HepG2 (cell line): ENCODE measurements at regions not wholly inside any gene's neighbourhood (a gene's known extent, or its start where the extent isn't known, plus 50 kb on each side); places are given as distances from the start of the nearest gene placed in this dataset.

ENCODE experiments used
- BRD4 ChIP-seq: sonication (generic); formaldehyde crosslinking; IDR thresholded peaks from 2 replicates; pipeline ENCODE4 v1.4.0; 2020; ENCODE audit warnings: missing genetic modification reagents
- CREB1 ChIP-seq, 2 experiments: fragments of 450-650 bp in 1 of 2; IDR thresholded peaks; 2 replicates each; pipeline ENCODE4 v1.6.1; 2016 to 2017; ENCODE audit warnings: control low read depth in 1 of 2, mild to moderate bottlenecking in 1 of 2, missing compliant biosample characterization in 1 of 2, missing genetic modification characterization in 1 of 2
- CTCF ChIP-seq: sonication (generic); formaldehyde crosslinking; IDR thresholded peaks from 2 replicates; pipeline ENCODE4 v1.5.0; 2020; ENCODE audit warnings: mild to moderate bottlenecking, missing genetic modification reagents, moderate library complexity
- SMYD3 ChIP-seq: sonication (generic); formaldehyde crosslinking; IDR thresholded peaks from 2 replicates; pipeline ENCODE4 v1.8.1; 2023; ENCODE audit warnings: mild to moderate bottlenecking, missing genetic modification reagents
- SP2 ChIP-seq: sonication (generic); formaldehyde crosslinking; IDR thresholded peaks from 2 replicates; pipeline ENCODE4 v1.5.1; 2020; ENCODE audit warnings: mild to moderate bottlenecking, missing genetic modification reagents
- TCF7 ChIP-seq: sonication (generic); IDR thresholded peaks from 2 replicates; pipeline ENCODE4 v1.6.1; 2016; ENCODE audit warnings: antibody characterized with exemption, low read depth
- TFDP1 ChIP-seq: IDR thresholded peaks from 2 replicates; pipeline ENCODE4 v1.6.1; 2016; ENCODE audit warnings: missing compliant biosample characterization, missing genetic modification reagents, borderline replicate concordance
- ZFP90 ChIP-seq: sonication (generic); formaldehyde crosslinking; IDR thresholded peaks from 2 replicates; pipeline ENCODE4 v1.8.0; 2022; ENCODE audit warnings: missing genetic modification reagents, mild to moderate bottlenecking, inconsistent platforms, borderline replicate concordance
- ZNF414 ChIP-seq: sonication (generic); formaldehyde crosslinking; IDR thresholded peaks from 2 replicates; pipeline ENCODE4 v1.5.0; 2020; ENCODE audit warnings: missing genetic modification reagents
- ZNF670 ChIP-seq: sonication (generic); formaldehyde crosslinking; IDR thresholded peaks from 2 replicates; pipeline ENCODE4 v1.8.0; 2022; ENCODE audit warnings: mild to moderate bottlenecking, missing genetic modification reagents, borderline replicate concordance
- ZNF788 ChIP-seq: sonication (generic); formaldehyde crosslinking; IDR thresholded peaks from 2 replicates; pipeline ENCODE4 v1.5.0; 2020; ENCODE audit warnings: mild to moderate bottlenecking, missing genetic modification reagents, borderline replicate concordance

- TF ChIP-seq TCF7 (no peak), ZNF788 (CRISPR knock-in tag) (no peak), ZNF670 (CRISPR knock-in tag) (no peak), SMYD3 (CRISPR knock-in tag) (no peak), ZFP90 (CRISPR knock-in tag) (no peak), TFDP1 (CRISPR knock-in tag) (no peak), BRD4 (CRISPR knock-in tag) (no peak), CREB1 (IDR thresholded peaks at IDR 0.05) (no peak), CREB1 (CRISPR knock-in tag; IDR thresholded peaks at IDR 0.05) (no peak), CTCF (CRISPR knock-in tag) (no peak), ZNF414 (CRISPR knock-in tag) (no peak), SP2 (CRISPR knock-in tag) (no peak)
Measured at GRCh38 chr11:105282658-105283057, 143.1 kb upstream of the CARD18 start.
